ENCODE measurements at regions not wholly inside any gene's neighbourhood (a gene's known extent, or its start where the extent isn't known, plus 50 kb on each side); places are given as distances from the start of the nearest gene placed in this dataset.

DNA sequence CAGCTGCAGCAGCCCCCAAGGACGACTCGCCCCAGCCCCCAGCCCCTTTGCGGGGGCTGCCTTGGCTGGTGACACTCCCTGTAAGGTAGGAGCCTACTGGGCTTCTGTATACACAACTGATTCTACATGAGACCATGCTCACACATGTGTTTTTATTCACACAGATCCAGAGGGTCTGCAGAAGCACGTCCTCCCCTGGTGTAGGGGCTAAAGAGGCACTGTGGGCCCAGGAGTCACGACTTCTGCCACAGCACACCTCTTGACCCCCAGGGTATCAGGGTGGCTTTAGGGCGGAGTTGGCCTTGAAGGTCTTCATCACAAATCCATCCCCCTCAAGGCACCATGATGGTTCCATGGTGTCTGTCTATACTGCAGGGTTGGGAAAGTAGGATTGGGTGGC, 931.2 kb downstream of the TBC1D22A start:
- no peak for DNase-seq (ENCODE audit: extremely low read depth, insufficient read length)

DNA sequence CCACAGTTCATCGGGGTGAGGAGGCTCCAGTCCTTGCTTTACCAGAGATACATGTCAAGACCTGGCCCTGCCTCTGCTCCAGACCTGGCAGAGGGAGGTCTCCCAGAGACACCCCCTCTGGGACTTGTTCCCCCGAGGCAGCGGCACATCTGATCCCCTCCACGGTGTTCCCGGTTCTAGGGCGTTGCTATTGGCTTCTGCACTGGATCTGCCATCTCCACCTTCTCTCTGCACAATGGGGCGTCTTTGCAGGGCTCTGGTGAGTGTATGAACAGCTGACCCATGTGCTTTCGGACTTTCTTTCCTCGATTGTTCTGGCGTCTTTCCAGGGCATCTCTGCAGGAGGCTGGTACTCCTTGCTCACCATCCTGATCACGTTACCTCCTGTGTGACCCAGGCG, 930.4 kb downstream of the TBC1D22A start:
- Histone ChIP-seq H3K4me3 (replicated peaks; ENCODE audit: low read depth, low read length) (no peak overlapping the region), H3K36me3 (ENCODE audit: control insufficient read depth, insufficient read depth, low read length) (no peaks in the 10 kb centered on the region), H3K27me3 (replicated peaks; ENCODE audit: control insufficient read depth, insufficient read depth, low read length) (no peaks in the 10 kb centered on the region)
- TF ChIP-seq, protein P1, sequence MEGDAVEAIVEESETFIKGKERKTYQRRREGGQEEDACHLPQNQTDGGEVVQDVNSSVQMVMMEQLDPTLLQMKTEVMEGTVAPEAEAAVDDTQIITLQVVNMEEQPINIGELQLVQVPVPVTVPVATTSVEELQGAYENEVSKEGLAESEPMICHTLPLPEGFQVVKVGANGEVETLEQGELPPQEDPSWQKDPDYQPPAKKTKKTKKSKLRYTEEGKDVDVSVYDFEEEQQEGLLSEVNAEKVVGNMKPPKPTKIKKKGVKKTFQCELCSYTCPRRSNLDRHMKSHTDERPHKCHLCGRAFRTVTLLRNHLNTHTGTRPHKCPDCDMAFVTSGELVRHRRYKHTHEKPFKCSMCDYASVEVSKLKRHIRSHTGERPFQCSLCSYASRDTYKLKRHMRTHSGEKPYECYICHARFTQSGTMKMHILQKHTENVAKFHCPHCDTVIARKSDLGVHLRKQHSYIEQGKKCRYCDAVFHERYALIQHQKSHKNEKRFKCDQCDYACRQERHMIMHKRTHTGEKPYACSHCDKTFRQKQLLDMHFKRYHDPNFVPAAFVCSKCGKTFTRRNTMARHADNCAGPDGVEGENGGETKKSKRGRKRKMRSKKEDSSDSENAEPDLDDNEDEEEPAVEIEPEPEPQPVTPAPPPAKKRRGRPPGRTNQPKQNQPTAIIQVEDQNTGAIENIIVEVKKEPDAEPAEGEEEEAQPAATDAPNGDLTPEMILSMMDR (IDR thresholded peaks at IDR 0.05; ENCODE audit: insufficient read depth, low read length, poor library complexity, severe bottlenecking): no peak
- DNase-seq (ENCODE audit: extremely low read depth, insufficient read length): no peak

More for the DNA sequence above, 931.2 kb downstream of the TBC1D22A start:
- H3K36me3 ChIP-seq (ENCODE audit: control insufficient read depth, insufficient read depth, low read length): no peaks in the 10 kb centered on the region
- H3K4me3 ChIP-seq (replicated peaks; ENCODE audit: low read depth, low read length): no peak overlapping the region
- TF ChIP-seq, protein P1 (IDR thresholded peaks at IDR 0.05; ENCODE audit: insufficient read depth, low read length, poor library complexity, severe bottlenecking): no peak
- H3K27me3 ChIP-seq (replicated peaks; ENCODE audit: control insufficient read depth, insufficient read depth, low read length): no peaks in the 10 kb centered on the region

DNA sequence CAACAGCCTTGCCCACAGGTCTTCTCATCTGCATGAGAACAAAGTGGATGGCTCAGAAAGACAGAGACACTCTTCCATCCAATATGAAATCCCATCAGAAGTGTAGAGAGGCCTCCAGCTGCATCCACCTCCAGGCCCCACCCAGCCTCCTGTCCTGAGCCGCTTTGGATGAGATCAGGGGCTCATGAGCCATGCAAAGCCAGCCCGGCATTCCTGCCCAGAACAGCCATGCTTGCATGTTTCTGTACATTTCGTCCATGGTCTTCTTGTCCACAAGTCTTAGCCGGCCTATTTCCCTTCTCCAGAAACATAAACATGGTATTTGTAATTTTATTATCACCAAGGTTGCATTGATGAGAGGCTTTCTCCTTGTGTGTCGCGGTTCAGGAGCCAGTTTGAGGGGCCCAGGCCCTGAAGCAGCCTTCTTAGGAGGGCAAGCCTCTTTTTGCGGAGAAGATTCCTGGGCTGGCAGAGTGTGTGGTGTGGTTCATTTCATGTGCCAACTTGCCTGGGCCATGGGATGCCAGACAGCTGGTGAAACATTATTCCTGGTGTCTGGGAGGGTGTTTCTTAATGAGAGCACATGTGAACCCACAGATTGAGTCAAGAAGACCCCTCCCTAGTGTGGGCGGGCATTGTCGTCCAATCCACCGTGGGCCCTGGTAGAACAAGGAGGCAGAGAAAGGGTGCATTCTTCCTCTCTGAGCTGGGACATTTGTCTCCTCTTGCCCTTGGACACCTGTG, 928.9 kb downstream of the TBC1D22A start:
- Histone ChIP-seq H3K4me3 (replicated peaks; ENCODE audit: low read depth, low read length) (no peak overlapping the region), H3K36me3 (ENCODE audit: control insufficient read depth, insufficient read depth, low read length) (no peaks in the 10 kb centered on the region), H3K27me3 (replicated peaks; ENCODE audit: control insufficient read depth, insufficient read depth, low read length) (no peaks in the 10 kb centered on the region)
- TF ChIP-seq, protein P1 (IDR thresholded peaks at IDR 0.05; ENCODE audit: insufficient read depth, low read length, poor library complexity, severe bottlenecking): no peak
- DNase-seq (ENCODE audit: extremely low read depth, insufficient read length): no peak

DNA sequence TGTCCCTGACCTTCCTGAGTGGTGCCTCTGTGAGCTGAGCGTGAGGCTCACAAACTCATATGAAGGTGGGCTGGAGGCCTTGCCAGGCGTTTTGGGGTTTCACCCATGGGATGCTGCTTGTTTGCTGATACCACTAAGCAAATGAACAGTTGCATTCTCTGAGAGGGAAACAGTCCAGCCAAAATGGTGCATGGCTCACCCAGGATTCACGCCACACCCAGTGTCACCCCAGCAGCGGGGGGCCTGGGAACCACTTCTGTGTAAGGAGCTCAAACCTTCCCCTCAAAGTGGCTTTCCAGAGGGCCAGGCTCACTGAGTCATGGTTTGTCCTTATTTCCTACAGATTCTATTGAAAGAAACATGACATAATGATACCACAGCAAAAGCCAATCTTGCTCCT, 928.1 kb downstream of the TBC1D22A start:
- H3K36me3 ChIP-seq (ENCODE audit: control insufficient read depth, insufficient read depth, low read length): no peaks in the 10 kb centered on the region
- H3K27me3 ChIP-seq (replicated peaks; ENCODE audit: control insufficient read depth, insufficient read depth, low read length): no peaks in the 10 kb centered on the region
- no peak overlapping the region for H3K4me3 ChIP-seq (replicated peaks; ENCODE audit: low read depth, low read length)
- TF ChIP-seq, protein P1 (IDR thresholded peaks at IDR 0.05; ENCODE audit: insufficient read depth, low read length, poor library complexity, severe bottlenecking): no peak
- DNase-seq (ENCODE audit: extremely low read depth, insufficient read length): no peak

DNA sequence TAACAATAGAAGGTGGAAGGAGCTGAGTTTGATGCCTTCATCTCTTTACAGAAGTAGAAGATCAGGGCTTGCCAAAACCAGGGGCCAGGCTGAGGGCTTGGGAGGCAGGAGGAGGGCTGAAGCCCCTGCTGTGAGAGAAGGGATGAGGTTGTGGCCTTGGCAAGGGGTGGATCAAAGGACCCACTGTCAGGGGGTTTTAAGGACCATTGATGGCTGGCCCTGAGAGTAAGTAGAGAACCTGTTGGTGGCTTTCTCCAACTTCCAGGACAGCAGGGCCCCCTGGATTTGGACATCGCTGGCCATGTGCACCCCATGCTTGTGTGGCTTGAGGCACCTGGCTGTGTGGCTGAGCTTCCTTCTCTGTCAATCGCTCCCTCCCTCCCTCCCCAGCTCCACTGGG, 927.7 kb downstream of the TBC1D22A start:
- H3K27me3 ChIP-seq (replicated peaks; ENCODE audit: control insufficient read depth, insufficient read depth, low read length): no peaks in the 10 kb centered on the region
- DNase-seq (ENCODE audit: extremely low read depth, insufficient read length): no peak
- no peaks in the 10 kb centered on the region for H3K36me3 ChIP-seq (ENCODE audit: control insufficient read depth, insufficient read depth, low read length)
- TF ChIP-seq, protein P1 (IDR thresholded peaks at IDR 0.05; ENCODE audit: insufficient read depth, low read length, poor library complexity, severe bottlenecking): no peak
- no peak overlapping the region for H3K4me3 ChIP-seq (replicated peaks; ENCODE audit: low read depth, low read length)
